ENCODE measurements at regions not wholly inside any gene's neighbourhood (a gene's known extent, or its start where the extent isn't known, plus 50 kb on each side); places are given as distances from the start of the nearest gene placed in this dataset.

DNA sequence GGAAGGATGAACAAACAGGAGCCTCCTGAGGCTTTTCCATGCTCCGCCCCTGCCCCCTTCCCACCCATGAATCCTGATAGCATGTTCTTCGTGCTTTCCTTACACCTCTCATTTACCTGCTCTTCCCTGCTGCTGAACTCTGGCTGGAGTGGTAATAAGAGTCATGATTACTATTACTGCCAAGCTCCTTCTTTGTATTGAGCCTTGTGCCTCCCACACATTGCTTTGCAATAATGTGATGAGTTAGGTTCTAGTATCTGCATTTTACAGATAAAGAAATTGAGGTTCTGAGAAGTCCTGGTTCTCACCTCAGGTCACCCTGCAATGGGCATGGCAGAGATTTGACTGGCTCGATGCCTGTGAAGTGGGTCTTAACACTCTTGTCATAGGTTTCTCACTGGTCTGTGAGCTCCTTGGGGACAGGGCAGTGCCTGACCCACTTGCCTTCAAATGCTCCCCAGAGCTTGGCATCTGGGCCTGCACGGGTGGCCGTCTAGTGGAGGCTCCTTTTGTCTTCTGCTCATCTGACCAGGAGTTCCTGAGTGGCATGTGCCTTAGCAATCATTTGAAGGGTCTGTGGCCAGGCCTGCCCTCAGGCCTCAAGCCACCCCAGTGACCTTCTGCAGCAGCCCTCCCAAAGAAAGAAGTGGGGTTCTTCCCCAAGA is 309.2 kb upstream of the ZMIZ1 start:
- no peak for TF ChIP-seq POLR2A (IDR thresholded peaks at IDR 0.05)
- TF ChIP-seq CTCF (IDR thresholded peaks at IDR 0.05): no peak

Data from testis (tissue), 2 donors.